Breast epithelium (tissue), 3 donors: ENCODE measurements at regions not wholly inside any gene's neighbourhood (a gene's known extent, or its start where the extent isn't known, plus 50 kb on each side); places are given as distances from the start of the nearest gene placed in this dataset.

Experiments
- CTCF ChIP-seq, 3 donors: fragments of 450-650 bp; IDR thresholded peaks; one replicate each; pipeline ENCODE4 v1.5.1; 2016 to 2017; ENCODE audit warnings: antibody characterized with exemption in 3 of 3, mild to moderate bottlenecking in 3 of 3, moderate library complexity in 3 of 3
- POLR2A ChIP-seq: fragments of 450-650 bp; IDR thresholded peaks from one replicate; pipeline ENCODE4 v1.6.1; 2016; ENCODE audit warnings: antibody characterized with exemption, mild to moderate bottlenecking, moderate library complexity
- POLR2AphosphoS5 ChIP-seq, 3 donors: sonication (generic); formaldehyde crosslinking; IDR thresholded peaks; one replicate each; pipeline ENCODE4 v1.6.1; 2017; ENCODE audit warnings: antibody characterized with exemption in 3 of 3

DNA sequence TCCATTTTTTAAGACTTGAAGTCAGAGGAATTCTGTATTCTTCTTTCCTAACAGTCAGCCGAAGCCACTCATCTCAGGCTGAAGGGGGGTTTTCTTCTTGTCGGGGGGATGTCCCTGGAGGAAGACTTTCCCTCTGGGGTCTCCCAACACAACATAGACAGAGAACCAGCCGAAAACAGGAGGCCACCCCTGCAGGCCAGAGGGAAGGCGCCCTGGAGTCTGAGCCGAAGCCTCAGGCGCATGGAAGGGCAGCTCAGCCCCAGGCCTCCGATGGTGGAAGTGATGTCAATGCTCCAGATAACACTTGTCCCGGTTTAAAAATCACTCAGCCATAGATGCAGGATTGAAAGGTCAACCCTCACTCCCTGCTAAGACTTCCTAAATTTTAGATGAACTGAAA, 1393.0 kb downstream of the TBC1D22A start:
- TF ChIP-seq POLR2A (no peak), POLR2AphosphoS5 (IDR thresholded peaks at IDR 0.05) (no peak), CTCF (IDR thresholded peaks at IDR 0.05) (no peak)
